Activated naive CD8-positive, alpha-beta T cell treated with anti-CD3 and anti-CD28 coated beads, Interleukin-2, amount 50 U/mL, for 16 hours (primary cell): ENCODE measurements at regions not wholly inside any gene's neighbourhood (a gene's known extent, or its start where the extent isn't known, plus 50 kb on each side); places are given as distances from the start of the nearest gene placed in this dataset.

ENCODE experiments used
- DNase-seq: peaks from one replicate; pipeline ENCODE4 v3.0.0-alpha.2; 2020; ENCODE audit warnings: low read depth, low spot score

DNA sequence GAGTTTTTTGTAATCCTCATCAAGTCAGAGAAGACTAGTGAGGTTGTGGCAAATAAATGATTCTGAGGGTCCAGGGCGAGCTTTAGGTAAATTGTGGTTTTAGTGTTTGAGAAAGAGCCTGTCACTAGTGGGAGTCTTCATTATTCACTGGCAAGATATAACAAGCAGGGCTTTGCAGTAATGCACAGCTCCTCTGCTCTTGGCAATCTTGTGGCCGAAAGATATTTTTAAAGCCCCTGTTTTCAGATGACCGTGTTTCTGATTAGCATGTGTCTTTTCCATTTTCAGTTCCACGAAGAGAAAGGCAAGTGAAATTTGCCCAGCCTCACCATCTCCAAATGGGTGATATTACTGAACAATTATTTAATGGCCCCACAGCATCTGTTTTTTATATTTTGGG lies 154.0 kb upstream of the BCL6 start:
- DNase-seq, result no peak

- no peak for DNase-seq
Measured at GRCh38 chr3:187900993-187901755, 155.9 kb upstream of the BCL6 start.

DNA sequence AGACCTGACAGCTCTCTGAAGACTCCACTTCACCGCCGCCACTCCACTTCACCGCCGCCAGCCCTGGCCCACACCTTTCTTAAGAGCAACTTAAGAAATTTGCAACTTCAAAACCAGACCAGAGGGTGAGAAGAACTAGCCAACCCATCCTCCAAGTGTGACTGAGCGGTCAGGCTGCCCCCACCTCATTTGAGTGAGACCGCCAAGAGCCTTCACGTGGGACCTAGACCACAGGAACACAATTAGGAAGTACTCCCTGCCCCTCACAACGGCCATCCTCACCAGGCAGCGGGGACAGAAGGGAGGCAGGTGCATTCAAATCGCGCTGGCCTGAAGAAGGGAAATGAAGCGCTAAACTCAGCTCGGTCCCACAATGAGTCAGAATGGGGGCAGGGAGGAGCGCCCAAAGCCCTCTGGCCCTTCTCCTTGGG lies 156.8 kb upstream of the BCL6 start:
- no peak for DNase-seq

DNA sequence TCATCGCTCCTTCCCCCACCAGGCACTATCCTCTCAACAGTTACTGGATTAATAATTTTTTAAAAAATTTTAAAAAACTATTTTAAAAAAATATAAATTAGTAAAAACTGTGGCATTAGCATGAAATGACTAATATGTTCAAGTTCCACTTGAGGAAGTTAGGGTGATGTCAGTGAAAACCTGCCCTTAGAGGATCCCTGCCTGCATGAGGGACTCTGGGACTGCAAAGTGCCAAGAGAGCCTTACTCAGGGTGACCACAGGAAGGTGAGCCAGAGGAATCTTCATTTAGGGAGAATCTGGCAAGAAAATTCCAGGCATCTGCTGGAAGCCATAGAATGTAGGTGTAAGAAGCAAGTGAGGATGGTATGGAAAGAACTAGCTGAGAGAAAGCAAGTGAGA lies 157.7 kb upstream of the BCL6 start:
- no peak for DNase-seq

GRCh38 chr3:187903697-187904096 lies 158.4 kb upstream of the BCL6 start:
- no peak for DNase-seq

DNA sequence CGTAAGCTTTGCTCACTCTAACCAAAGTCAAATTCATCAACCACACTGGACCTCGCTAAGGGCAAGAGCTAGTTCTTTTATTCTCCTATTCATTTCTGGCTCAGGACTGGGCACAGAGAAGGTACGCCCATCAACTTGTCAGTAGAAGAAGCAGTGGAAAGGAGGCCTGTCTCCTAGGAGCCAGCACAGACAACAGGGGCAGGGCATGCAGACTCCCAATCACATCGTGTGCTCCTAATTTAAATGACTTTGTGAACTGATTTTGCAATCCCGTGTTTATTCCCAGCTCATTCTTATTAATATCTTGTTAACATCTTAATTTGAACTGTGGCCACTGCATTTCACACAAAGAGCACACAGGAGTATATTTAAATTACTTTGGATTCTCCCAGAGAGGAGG lies 161.1 kb upstream of the BCL6 start:
- no peak for DNase-seq

GRCh38 chr3:187906920-187907319 lies 161.7 kb upstream of the BCL6 start:
- DNase-seq, result no peak

DNA sequence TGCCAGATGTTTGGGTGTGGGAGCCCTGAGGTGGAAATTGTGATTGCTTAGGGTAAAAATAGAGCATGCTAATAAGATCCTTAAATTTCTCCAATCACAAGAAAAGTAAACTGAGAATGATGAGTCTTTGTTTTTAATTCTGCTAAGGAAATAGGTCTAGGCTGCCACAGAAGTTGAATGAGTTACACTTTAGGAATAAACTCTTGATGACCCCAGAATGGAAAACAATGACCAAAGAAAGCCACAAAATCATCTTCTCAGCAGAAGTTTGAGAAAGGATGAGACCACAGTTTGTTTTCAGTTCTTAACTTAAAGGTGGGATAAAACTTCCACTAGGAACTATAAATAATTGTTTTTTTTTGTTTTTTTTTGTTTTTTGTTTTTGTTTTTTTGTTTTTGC lies 164.6 kb upstream of the BCL6 start:
- no peak for DNase-seq

DNA sequence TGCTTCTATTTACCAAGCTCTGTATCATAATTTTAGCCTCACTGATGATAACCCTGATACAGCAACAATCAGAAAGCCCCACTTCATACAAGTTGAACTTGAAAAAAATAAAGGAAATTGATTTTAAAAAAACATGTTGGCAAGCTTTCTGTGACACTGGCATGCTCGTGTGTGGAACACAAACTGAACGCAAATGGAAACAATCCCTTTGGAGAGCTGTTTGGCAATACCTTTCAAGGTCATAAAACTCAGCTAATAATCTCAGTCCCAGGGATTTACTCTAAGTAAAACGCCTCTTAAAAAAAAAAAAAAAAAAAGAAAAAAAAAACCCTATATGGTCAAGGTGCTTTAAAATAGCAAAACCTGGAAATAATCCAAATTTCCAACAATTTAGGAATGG lies 166.7 kb upstream of the BCL6 start:
- no peak for DNase-seq

- DNase-seq, result no peak
Measured at GRCh38 chr3:187913617-187914033, 168.4 kb upstream of the BCL6 start.

- no peak for DNase-seq
Measured at GRCh38 chr3:187914231-187914630, 169.0 kb upstream of the BCL6 start.

DNA sequence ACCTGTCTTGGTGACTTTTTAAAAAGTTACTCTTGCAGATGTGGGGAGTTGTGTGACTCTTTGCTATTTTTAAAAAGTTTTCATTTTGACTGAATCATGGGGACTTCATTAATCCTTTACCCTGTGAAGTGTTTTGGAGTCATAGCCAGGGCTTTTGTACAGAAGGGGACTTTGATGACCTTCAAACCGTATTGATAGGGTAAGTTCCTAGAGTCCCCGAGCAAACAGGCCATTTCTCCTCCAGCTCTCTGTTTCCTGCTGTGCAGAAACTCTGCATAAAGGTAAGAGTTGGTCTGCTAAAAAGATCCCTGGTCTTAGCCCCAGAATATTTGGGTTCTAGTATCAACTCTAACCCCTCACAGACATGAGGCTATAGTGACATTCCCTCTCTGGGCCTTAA lies 170.8 kb upstream of the BCL6 start:
- DNase-seq, result no peak

DNA sequence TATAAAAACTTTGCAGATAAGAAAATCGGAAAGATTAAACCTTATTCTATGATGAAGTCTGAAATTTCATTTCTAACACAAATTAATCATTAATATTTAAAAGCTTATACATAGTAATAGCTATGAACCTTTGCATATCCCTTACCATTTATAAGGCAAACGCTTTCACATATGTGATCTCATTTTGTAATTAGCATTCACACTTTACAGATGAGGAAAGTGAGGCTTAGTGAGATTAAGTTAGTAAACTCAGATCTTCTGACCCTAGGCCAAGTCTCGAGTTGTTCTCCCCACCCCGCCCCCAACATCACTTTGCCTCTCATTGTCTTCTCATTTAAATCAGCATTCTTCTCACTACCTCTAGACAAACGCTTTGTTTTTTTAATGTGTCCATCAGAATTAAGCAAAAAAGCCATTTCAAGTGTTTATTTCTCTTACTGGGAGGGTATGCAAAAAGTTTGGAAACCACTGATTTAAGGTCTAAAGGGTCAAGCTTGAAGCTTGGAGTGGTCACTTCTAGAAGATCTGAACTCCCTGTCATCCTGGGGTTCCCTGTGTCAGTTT lies 172.9 kb upstream of the BCL6 start:
- DNase-seq, result no peak

DNA sequence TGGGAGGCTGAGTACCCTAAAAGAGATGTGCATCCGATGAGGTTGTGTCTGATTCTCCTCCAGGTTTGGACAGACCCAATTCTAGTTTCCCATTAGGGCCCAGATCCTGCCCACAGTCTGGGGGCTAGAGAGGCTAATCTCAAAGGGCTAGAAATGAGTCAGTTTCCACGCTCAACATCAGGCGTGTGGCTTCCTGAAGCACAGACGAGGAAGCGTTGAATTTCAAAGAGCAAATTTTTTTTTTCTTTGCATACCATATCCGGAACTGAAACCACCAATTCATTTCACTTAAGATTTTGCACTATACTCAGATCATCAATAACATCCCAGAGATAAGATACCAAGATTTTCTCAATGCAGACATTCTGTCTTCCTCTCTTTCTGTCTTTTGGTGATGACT lies 173.8 kb upstream of the BCL6 start:
- peak; percentile 16 for DNase-seq

DNA sequence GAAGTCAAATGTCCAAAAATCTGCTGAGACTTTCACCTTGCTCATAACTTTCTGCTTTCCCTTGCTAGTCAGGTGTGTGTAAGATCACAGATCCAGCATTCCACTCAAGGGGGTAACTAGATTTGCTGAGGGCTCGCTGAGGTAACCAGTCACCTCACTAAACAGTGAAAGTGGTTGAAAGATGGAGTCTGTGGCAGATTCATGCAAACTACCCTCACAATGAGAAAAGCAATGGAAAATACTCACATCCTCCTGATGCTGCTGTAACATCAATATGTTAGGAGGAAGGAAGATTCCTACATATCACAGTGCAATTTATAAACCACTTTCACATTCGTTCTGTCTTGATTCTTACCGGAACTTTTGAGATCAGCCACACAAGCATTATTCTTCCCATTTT lies 174.3 kb upstream of the BCL6 start:
- DNase-seq, result peak; percentile 5

DNA sequence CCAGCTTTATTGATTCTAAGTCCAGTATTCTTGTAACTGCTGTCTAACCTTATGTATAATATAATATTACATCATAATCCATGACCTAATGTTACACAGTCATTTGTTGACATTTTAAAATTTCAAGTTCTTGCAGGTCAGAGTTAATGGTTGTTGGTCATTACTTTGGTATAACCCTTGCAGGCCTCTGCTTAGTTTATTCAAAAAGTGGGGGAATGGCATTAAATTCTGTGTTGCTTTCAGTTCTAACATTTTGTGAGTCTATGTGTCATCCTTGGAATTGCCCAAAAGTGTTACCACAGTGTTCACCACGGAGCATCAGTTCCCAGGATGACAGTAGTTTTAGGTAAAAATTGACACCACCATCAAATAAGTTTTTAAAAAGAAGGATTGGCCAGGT lies 174.8 kb upstream of the BCL6 start:
- DNase-seq, result no peak

GRCh38 chr3:187920913-187921312 lies 175.6 kb upstream of the BCL6 start:
- no peak for DNase-seq

DNA sequence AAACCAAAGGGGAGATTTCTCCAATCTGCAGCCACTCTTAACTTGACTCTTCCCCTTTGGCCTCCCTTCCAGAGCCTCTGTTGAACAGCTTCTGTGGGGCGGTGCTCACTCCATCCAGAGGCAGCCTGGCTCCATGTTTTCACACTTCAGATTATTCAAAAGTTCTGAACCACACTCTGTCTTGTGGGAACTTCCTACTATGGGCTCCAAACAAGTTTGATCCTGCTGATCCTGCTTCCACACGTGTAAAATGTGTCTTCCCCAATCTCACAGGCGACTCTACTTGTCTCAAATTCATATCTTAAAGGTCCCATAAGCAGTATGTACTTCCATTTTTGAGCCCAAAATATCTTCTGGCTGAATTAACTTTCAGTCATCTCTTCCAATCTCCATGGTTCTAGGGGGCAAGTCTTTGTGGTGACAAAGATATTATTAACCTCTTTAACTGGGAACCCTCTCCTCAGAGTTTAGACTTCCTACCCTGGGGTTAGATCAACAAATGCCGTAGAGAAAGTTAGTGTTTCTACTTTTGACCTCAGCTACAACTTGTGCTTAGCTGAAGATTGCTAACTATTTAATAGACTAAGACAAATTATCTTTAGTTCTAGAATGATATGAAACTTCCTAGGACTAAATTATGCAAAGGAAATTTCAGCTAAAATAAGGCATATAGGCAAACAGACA lies 176.3 kb upstream of the BCL6 start:
- DNase-seq, result no peak

DNA sequence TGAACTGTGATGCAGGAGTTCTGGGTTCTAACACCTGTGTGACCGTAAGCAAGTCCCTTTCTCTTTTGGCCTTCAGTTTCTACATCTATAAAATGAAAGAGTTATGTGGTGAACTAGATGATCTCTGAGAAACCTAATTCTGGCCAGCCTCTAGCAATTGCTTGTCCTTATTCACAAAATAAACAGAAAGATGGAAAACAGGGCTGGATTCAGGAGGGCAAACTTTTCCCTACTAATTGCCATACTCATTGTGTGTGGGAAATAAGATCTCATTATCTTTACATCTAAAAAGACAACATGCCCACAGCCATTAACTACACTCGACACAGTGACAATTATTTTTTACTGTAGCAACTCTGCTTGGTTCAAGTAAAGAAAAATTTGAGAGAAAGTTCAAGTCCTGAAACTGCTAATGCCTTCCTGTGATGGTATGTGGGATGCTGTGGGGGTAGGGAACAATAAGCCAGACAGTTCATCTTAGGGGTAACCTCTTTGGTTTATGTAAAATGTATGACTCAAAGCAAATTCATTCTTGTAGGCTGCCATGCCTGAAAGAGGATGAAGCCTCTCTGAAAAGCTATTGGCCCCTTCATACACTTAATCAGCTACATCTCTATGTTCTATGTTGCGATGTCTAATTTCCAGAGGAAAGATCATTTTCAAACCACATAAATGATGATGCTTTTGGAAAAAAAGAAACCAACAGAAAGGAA lies 177.6 kb upstream of the BCL6 start:
- no peak for DNase-seq

- DNase-seq, result no peak
Measured at GRCh38 chr3:187924651-187925050, 179.4 kb upstream of the BCL6 start.

DNA sequence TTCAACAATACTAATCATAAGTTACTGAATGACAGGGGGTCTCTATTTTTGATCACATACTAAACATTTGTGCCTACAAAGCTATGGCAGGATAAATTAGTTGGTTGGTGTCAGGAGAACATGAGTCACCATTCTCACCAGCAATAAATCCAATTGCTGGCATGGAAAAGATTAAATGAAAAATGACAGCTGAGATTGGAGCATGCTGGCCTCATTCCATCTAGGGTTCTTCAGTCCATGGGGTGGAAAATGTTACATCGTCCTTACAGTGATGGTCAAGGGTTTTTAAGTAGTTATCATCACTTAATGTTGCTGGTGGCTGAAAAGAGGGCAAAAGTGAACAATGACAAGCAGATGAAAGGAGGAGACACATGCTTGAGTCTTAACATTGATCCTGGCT lies 180.1 kb upstream of the BCL6 start:
- DNase-seq, result no peak

GRCh38 chr3:187926620-187927019 lies 181.4 kb upstream of the BCL6 start:
- DNase-seq, result no peak
